ENCODE measurements at regions not wholly inside any gene's neighbourhood (a gene's known extent, or its start where the extent isn't known, plus 50 kb on each side); places are given as distances from the start of the nearest gene placed in this dataset.
A peak's percentile ranks its signal among the peaks of the same experiment; 100 is the strongest.

DNA sequence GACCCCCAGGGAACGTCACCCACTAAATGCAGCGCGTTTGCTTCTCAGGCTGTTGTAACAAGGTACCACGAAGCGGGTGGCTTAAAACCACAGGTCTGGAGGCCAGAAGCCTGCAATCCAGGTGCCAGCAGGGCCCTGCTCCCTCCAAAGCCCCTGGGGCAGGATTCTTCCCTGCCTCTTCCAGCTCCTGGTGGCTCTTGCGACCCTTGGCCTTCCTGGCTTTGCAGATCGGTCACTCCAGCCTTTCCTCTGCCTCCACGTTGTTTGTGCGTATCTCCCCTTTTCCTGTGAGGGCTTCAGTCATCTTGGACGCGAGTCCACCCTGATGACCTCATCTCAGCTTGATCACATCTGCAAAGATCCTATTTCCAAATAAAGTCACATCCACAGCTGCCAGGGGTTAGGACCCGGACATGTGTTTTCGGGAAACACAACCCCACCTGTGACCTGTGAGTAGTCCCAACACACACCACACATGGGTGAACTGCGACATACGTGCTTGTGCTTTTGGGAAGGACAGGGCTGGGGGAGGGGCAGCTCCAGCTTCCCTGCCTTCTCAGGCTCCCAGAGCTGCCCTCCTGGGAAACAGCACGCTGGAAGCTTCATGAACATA is 114.5 kb upstream of the NCOR2 start:
- no peak overlapping the region for H3K4me3 ChIP-seq (ENCODE audit: low read length in 3 of 3)
- H3K9me3 ChIP-seq (ENCODE audit: control insufficient read depth in 2 of 3, insufficient read depth in 1 of 3, low read length in 3 of 3) = no peaks in the 10 kb centered on the region
- H3K27me3 ChIP-seq (ENCODE audit: control insufficient read depth, insufficient read depth, low read length) = no peaks in the 10 kb centered on the region
- no peak overlapping the region for H3K9ac ChIP-seq (ENCODE audit: low read length in 3 of 3)
- TF ChIP-seq, protein P1, sequence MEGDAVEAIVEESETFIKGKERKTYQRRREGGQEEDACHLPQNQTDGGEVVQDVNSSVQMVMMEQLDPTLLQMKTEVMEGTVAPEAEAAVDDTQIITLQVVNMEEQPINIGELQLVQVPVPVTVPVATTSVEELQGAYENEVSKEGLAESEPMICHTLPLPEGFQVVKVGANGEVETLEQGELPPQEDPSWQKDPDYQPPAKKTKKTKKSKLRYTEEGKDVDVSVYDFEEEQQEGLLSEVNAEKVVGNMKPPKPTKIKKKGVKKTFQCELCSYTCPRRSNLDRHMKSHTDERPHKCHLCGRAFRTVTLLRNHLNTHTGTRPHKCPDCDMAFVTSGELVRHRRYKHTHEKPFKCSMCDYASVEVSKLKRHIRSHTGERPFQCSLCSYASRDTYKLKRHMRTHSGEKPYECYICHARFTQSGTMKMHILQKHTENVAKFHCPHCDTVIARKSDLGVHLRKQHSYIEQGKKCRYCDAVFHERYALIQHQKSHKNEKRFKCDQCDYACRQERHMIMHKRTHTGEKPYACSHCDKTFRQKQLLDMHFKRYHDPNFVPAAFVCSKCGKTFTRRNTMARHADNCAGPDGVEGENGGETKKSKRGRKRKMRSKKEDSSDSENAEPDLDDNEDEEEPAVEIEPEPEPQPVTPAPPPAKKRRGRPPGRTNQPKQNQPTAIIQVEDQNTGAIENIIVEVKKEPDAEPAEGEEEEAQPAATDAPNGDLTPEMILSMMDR (IDR thresholded peaks at IDR 0.05; ENCODE audit: borderline replicate concordance, extremely low read depth, insufficient read depth) = no peak
- peaks cover 0 to 42% (median 12%) of the 10 kb centered on the region in 3 donors for H3K4me1 ChIP-seq (ENCODE audit: control insufficient read depth in 2 of 3, insufficient read depth in 2 of 3, low read depth in 1 of 3, low read length in 3 of 3)
- H3K36me3 ChIP-seq (ENCODE audit: control insufficient read depth in 2 of 3, insufficient read depth in 3 of 3, low read length in 3 of 3) = no peaks in the 10 kb centered on the region
- DNase-seq (peak in 1 of 5 donors; percentile 62), FAIRE-seq (no peak)
- peak overlapping the region in 1 of 2 donors; percentile 30 for H3K27ac ChIP-seq (ENCODE audit: low read depth in 2 of 2, low read length in 2 of 2)
- intact Hi-C loops (cut with DNase I) = no loop called here

DNA sequence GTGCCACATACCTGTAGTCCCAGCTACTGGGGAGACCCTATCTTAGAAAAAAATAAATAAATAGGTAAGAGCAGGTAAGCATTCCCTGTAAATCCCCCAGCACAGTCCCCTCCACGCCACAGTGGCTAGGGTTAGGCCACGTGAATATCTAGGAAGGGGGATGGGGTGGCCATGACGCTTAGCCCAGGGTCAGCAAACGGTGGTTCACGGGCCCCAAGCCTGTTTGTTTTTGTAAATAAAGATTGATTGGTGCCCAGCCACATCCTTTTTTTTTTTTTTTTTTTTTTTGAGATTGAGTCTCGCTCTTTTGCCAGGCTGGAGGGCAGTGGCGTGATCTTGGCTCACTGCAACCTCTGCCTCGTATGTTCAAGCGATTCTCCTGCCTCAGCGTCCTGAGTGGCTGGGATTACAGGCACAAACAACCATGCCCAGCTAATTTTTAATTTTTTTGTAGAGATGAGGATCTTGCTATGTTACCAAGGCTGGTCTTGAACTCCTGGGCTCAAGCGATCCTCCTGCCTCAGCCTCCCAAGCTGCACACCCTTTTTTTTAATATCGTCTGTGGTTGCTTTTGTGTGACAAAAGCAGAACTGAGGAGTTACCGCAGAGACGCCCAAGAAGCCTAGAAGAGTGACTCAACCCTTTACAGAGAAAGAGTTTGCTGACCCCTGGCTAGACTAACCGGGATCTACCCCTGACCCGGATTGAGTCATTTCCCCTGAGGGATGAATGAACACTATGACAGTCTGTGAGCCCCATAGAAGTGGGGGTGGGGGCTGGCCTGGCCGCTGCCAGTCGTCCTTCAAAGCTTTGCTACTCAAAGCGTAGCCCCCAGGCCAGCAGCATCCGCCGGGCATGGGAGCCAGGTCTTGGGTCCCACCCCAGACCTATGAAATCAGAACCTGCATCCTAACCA is 113.7 kb upstream of the NCOR2 start:
- no peaks in the 10 kb centered on the region for H3K27me3 ChIP-seq (ENCODE audit: control insufficient read depth, insufficient read depth, low read length)
- H3K4me3 ChIP-seq (ENCODE audit: low read length in 3 of 3) = no peak overlapping the region
- no peaks in the 10 kb centered on the region for H3K9me3 ChIP-seq (ENCODE audit: control insufficient read depth in 2 of 3, insufficient read depth in 1 of 3, low read length in 3 of 3)
- peaks cover 3 to 49% (median 12%) of the 10 kb centered on the region in 3 donors for H3K4me1 ChIP-seq (ENCODE audit: control insufficient read depth in 2 of 3, insufficient read depth in 2 of 3, low read depth in 1 of 3, low read length in 3 of 3)
- no peak overlapping the region for H3K9ac ChIP-seq (ENCODE audit: low read length in 3 of 3)
- DNase-seq (peak in 1 of 5 donors; percentile 78), FAIRE-seq (no peak)
- TF ChIP-seq, protein P1 (IDR thresholded peaks at IDR 0.05; ENCODE audit: borderline replicate concordance, extremely low read depth, insufficient read depth) = peak; percentile 6
- H3K36me3 ChIP-seq (ENCODE audit: control insufficient read depth in 2 of 3, insufficient read depth in 3 of 3, low read length in 3 of 3) = no peaks in the 10 kb centered on the region
- peak overlapping the region in 1 of 2 donors; percentile 30 for H3K27ac ChIP-seq (ENCODE audit: low read depth in 2 of 2, low read length in 2 of 2)
- intact Hi-C loops (cut with DNase I) = no loop called here

DNA sequence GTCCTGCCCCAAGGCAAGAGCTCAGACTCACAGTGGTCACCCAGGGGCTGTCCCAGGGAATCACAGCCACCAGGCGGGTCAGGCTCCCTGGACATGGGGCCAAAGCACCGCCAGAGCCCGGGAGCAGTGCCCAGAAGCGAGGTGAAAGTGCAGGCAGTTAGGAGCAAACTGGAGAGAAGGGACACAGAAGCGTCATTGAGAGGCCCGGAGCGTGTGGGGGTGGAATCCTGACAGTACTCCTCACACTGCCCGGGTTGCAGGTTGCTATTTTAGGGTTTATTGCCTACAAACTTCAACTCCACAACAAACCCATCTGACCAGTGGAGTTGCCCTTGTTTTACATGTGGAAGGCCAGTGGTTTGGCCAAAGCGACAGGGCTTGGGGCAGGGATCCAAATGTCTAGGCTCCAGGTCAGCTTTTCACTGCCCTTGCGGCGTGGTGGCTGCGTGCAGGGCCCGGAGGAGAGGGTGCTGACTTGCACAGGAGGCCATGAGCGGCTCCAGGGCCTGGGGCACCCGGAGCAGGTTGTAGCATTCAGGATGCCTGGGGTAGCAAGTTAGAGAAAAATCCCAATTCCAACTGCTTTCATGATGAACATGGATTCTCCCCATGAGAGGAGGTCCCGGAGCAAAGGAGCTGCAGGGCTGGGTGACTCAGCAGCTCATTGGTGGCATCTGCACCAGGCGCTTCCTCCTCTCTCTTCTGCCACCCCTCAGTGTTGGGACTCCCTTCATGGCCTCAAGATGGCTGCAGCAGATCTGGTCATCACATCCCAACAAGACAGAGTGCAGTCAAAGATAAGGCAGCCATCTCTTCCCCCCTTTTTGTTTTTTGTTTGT is 112.3 kb upstream of the NCOR2 start:
- Histone ChIP-seq H3K9ac (ENCODE audit: low read length in 3 of 3) (no peak overlapping the region), H3K27me3 (ENCODE audit: control insufficient read depth, insufficient read depth, low read length) (no peaks in the 10 kb centered on the region), H3K4me3 (ENCODE audit: low read length in 3 of 3) (no peak overlapping the region), H3K9me3 (ENCODE audit: control insufficient read depth in 2 of 3, insufficient read depth in 1 of 3, low read length in 3 of 3) (no peaks in the 10 kb centered on the region), H3K27ac (ENCODE audit: low read depth in 2 of 2, low read length in 2 of 2) (no peak overlapping the region), H3K4me1 (ENCODE audit: control insufficient read depth in 2 of 3, insufficient read depth in 2 of 3, low read depth in 1 of 3, low read length in 3 of 3) (peaks cover 3 to 42% (median 7%) of the 10 kb centered on the region in 3 donors), H3K36me3 (ENCODE audit: control insufficient read depth in 2 of 3, insufficient read depth in 3 of 3, low read length in 3 of 3) (no peaks in the 10 kb centered on the region)
- intact Hi-C loops (cut with DNase I) = no loop called here
- DNase-seq = peak in 1 of 5 donors; percentile 91
- TF ChIP-seq, protein P1 (IDR thresholded peaks at IDR 0.05; ENCODE audit: borderline replicate concordance, extremely low read depth, insufficient read depth) = no peak
- no peak for FAIRE-seq

All from kidney (tissue), 13 donors.